ENCODE measurements at regions not wholly inside any gene's neighbourhood (a gene's known extent, or its start where the extent isn't known, plus 50 kb on each side); places are given as distances from the start of the nearest gene placed in this dataset.

GRCh38 chr1:59113876-59114457 is 182.9 kb upstream of the FGGY start:
- TF ChIP-seq TAF1 (IDR thresholded peaks at IDR 0.05; ENCODE audit: borderline replicate concordance, insufficient read depth, low read length) (no peak), POLR2AphosphoS5 (IDR thresholded peaks at IDR 0.05; ENCODE audit: low read depth, low read length) (no peak), FOXP2 (optimal IDR thresholded peaks at IDR 0.05; ENCODE audit: borderline replicate concordance, extremely low read depth, extremely low read length, insufficient read depth) (no peak), SIN3A (IDR thresholded peaks at IDR 0.05; ENCODE audit: borderline replicate concordance, insufficient read depth, low read length) (no peak)
- TF ChIP-seq, protein P1, sequence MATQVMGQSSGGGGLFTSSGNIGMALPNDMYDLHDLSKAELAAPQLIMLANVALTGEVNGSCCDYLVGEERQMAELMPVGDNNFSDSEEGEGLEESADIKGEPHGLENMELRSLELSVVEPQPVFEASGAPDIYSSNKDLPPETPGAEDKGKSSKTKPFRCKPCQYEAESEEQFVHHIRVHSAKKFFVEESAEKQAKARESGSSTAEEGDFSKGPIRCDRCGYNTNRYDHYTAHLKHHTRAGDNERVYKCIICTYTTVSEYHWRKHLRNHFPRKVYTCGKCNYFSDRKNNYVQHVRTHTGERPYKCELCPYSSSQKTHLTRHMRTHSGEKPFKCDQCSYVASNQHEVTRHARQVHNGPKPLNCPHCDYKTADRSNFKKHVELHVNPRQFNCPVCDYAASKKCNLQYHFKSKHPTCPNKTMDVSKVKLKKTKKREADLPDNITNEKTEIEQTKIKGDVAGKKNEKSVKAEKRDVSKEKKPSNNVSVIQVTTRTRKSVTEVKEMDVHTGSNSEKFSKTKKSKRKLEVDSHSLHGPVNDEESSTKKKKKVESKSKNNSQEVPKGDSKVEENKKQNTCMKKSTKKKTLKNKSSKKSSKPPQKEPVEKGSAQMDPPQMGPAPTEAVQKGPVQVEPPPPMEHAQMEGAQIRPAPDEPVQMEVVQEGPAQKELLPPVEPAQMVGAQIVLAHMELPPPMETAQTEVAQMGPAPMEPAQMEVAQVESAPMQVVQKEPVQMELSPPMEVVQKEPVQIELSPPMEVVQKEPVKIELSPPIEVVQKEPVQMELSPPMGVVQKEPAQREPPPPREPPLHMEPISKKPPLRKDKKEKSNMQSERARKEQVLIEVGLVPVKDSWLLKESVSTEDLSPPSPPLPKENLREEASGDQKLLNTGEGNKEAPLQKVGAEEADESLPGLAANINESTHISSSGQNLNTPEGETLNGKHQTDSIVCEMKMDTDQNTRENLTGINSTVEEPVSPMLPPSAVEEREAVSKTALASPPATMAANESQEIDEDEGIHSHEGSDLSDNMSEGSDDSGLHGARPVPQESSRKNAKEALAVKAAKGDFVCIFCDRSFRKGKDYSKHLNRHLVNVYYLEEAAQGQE (IDR thresholded peaks at IDR 0.05; ENCODE audit: insufficient read depth in 1 of 2, low read depth in 2 of 2, low read length in 2 of 2): no peak

Measured in PFSK-1 (cell line).